Endodermal cell (in vitro differentiated cells): ENCODE measurements at regions not wholly inside any gene's neighbourhood (a gene's known extent, or its start where the extent isn't known, plus 50 kb on each side); places are given as distances from the start of the nearest gene placed in this dataset.

ENCODE experiments used
- DNase-seq: peaks from one replicate; pipeline ENCODE4 v3.0.0-alpha.2; 2017
- H3K27ac ChIP-seq: 2 replicates; pipeline ENCODE4 v1.5.1; 2013; ENCODE audit warnings: mild to moderate bottlenecking, low read depth, low read length, moderate library complexity
- H3K27me3 ChIP-seq: 2 replicates; pipeline ENCODE4 v1.6.1; 2013; ENCODE audit warnings: mild to moderate bottlenecking, low read length, moderate library complexity; ENCODE audit not compliant: insufficient read depth, control insufficient read depth, poor library complexity, severe bottlenecking
- H3K36me3 ChIP-seq: 2 replicates; pipeline ENCODE4 v1.7.0; 2013; ENCODE audit warnings: mild to moderate bottlenecking, low read length, moderate library complexity; ENCODE audit not compliant: control insufficient read depth, insufficient read depth
- H3K4me1 ChIP-seq: one replicate; pipeline ENCODE4 v1.7.0; 2013; ENCODE audit warnings: low read length; ENCODE audit not compliant: control insufficient read depth, insufficient read depth
- H3K4me3 ChIP-seq: 2 replicates; pipeline ENCODE4 v1.5.1; 2013; ENCODE audit warnings: mild to moderate bottlenecking, low read length, moderate library complexity
- H3K9ac ChIP-seq: 2 replicates; pipeline ENCODE4 v1.6.1; 2013; ENCODE audit warnings: mild to moderate bottlenecking, low read length, moderate library complexity; ENCODE audit not compliant: poor library complexity, severe bottlenecking; ENCODE audit errors: extremely low read depth
- H3K9me3 ChIP-seq: 2 replicates; pipeline ENCODE4 v1.6.1; 2013; ENCODE audit warnings: mild to moderate bottlenecking, low read length, moderate library complexity; ENCODE audit not compliant: control insufficient read depth
- H3K27ac Mint-ChIP-seq: 2 replicates; pipeline ENCODE4 v1.8.0; 2020; ENCODE audit warnings: mixed read lengths
- H3K27me3 Mint-ChIP-seq: 2 replicates; pipeline ENCODE4 v1.8.0; 2021; ENCODE audit warnings: mild to moderate bottlenecking, mixed read lengths; ENCODE audit not compliant: insufficient read depth
- H3K36me3 Mint-ChIP-seq: 2 replicates; pipeline ENCODE4 v1.8.0; 2020; ENCODE audit warnings: low read depth, mixed read lengths
- H3K4me1 Mint-ChIP-seq: 2 replicates; pipeline ENCODE4 v1.8.0; 2020; ENCODE audit warnings: mixed read lengths
- H3K4me3 Mint-ChIP-seq: 2 replicates; pipeline ENCODE4 v1.8.0; 2020; ENCODE audit warnings: mild to moderate bottlenecking, moderate library complexity, mixed read lengths
- H3K9me3 Mint-ChIP-seq: 2 replicates; pipeline ENCODE4 v1.8.0; 2020; ENCODE audit warnings: mild to moderate bottlenecking, mixed read lengths
- WGBS, 2 experiments: methylation state at CpG; one replicate each; pipeline versions ENCODE4 v1.1.5 to v1.1.7; 2013; ENCODE audit warnings: missing lambda C conversion rate in 2 of 2, mixed read lengths in 1 of 2; ENCODE audit not compliant: insufficient coverage in 1 of 2, insufficient read length in 1 of 2; 5-methylcytosine and 5-hydroxymethylcytosine counted together
- TF ChIP-seq, protein P1 (sequence below): fragments of 200-600 bp; sonication (generic); conservative IDR thresholded peaks from 2 replicates; pipeline ENCODE4 v1.5.0; 2021; ENCODE audit warnings: antibody characterized with exemption, mild to moderate bottlenecking

DNA sequence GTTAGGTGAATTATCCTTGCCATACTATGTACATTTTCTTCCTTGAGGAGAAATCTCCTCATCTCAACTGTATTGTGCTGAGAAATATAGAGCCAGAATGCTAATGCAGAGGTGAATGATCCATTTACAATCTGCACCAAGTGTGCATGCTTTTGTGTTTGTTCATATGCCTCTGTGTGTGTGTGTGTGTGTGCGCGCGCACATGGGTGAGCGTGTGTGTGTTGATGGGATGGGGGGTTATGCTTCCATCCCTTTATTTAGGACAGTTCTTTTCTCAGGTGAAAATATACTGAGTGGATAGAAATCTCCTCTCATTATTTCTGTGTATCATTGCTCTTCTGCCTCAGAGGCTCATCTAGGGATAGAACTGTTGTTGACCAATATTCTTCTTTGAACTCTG, 626.1 kb downstream of the MCTP2 start:
- Histone ChIP-seq H3K36me3 (no peaks in the 10 kb centered on the region), H3K9ac (no peak overlapping the region), H3K9me3 (peaks cover under 1% of the 10 kb centered on the region), H3K4me1 (no peaks in the 10 kb centered on the region), H3K27me3 (no peaks in the 10 kb centered on the region), H3K27ac (no peak overlapping the region), H3K4me3 (no peak overlapping the region)
- Mint-ChIP-seq H3K27me3 (no peaks in the 10 kb centered on the region), H3K36me3 (no peaks in the 10 kb centered on the region), H3K9me3 (peaks cover 13% of the 10 kb centered on the region), H3K4me1 (no peaks in the 10 kb centered on the region), H3K27ac (no peak overlapping the region), H3K4me3 (no peak overlapping the region)
- DNase-seq, result no peak
- TF ChIP-seq, protein P1, sequence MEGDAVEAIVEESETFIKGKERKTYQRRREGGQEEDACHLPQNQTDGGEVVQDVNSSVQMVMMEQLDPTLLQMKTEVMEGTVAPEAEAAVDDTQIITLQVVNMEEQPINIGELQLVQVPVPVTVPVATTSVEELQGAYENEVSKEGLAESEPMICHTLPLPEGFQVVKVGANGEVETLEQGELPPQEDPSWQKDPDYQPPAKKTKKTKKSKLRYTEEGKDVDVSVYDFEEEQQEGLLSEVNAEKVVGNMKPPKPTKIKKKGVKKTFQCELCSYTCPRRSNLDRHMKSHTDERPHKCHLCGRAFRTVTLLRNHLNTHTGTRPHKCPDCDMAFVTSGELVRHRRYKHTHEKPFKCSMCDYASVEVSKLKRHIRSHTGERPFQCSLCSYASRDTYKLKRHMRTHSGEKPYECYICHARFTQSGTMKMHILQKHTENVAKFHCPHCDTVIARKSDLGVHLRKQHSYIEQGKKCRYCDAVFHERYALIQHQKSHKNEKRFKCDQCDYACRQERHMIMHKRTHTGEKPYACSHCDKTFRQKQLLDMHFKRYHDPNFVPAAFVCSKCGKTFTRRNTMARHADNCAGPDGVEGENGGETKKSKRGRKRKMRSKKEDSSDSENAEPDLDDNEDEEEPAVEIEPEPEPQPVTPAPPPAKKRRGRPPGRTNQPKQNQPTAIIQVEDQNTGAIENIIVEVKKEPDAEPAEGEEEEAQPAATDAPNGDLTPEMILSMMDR, result no peak
- 100% methylated on average over 1 of the region's 4 CpGs; no CpG with 5 or more reads in 1 of the 2 experiments for WGBS, 2 experiments

DNA sequence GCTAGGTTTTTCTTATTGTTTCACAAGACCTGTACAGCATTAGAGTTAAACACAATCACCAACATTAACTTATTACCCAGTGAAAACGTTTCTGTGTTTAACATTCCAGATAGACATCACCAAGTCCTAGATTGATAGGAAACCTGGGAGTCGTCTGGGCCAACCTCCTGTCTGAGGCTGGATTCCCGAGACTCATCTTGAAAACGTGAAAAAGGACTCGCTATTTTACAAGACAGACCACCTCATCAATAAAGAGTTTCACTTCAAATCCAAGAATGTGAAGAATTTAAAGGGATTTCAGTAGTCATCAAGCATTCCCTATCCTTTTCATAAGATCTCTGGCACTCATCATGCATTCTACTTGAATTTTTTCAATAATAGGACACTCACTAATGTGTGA, 626.6 kb downstream of the MCTP2 start:
- H3K36me3 Mint-ChIP-seq, result no peaks in the 10 kb centered on the region
- H3K9ac ChIP-seq, result no peak overlapping the region

DNA sequence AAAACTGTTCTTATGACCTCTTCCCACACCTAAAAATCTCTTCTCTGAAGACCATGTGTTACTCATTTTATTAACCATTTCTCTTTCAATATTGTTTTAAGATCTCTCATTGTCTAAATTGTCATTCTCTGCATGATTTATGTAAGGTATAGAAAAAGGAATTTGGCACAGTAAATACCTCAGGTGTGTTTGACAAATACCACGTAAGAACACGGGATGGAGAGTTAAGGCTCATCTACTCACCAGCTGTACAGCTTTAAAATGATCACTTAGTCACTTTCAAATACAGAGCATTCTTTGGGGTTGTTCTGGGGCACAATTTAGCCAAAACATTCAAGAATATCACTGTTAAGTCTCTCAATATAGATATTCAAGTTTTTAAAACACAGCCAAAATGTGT, 627.1 kb downstream of the MCTP2 start:
- TF ChIP-seq, protein P1, result no peak
- no peaks in the 10 kb centered on the region for H3K27me3 Mint-ChIP-seq
- DNase-seq, result no peak
- 80 to 94% methylated on average over 2 of the region's 2 CpGs for WGBS, 2 experiments
- no peaks in the 10 kb centered on the region for H3K27me3 ChIP-seq
- H3K9me3 ChIP-seq, result peaks cover 4% of the 10 kb centered on the region
- H3K27ac Mint-ChIP-seq, result no peak overlapping the region
- H3K9me3 Mint-ChIP-seq, result peaks cover 20% of the 10 kb centered on the region
- no peaks in the 10 kb centered on the region for H3K4me1 ChIP-seq
- no peaks in the 10 kb centered on the region for H3K36me3 ChIP-seq
- H3K4me1 Mint-ChIP-seq, result no peaks in the 10 kb centered on the region
- no peaks in the 10 kb centered on the region for H3K36me3 Mint-ChIP-seq
- no peak overlapping the region for H3K4me3 ChIP-seq
- H3K27ac ChIP-seq, result no peak overlapping the region
- H3K4me3 Mint-ChIP-seq, result no peak overlapping the region
- H3K9ac ChIP-seq, result no peak overlapping the region

More for the DNA sequence above, 626.6 kb downstream of the MCTP2 start:
- H3K27me3 Mint-ChIP-seq, result no peaks in the 10 kb centered on the region
- H3K9me3 Mint-ChIP-seq, result peaks cover 17% of the 10 kb centered on the region
- H3K27ac Mint-ChIP-seq, result no peak overlapping the region
- Histone ChIP-seq H3K27ac (no peak overlapping the region), H3K4me3 (no peak overlapping the region), H3K36me3 (no peaks in the 10 kb centered on the region), H3K4me1 (no peaks in the 10 kb centered on the region), H3K9me3 (peaks cover 4% of the 10 kb centered on the region), H3K27me3 (no peaks in the 10 kb centered on the region)
- H3K4me3 Mint-ChIP-seq, result no peak overlapping the region
- WGBS, 2 experiments, result 79% methylated on average over 5 of the region's 5 CpGs; no CpG with 5 or more reads in 1 of the 2 experiments
- H3K4me1 Mint-ChIP-seq, result no peaks in the 10 kb centered on the region
- TF ChIP-seq, protein P1, result no peak
- no peak for DNase-seq
